ENCODE measurements at regions not wholly inside any gene's neighbourhood (a gene's known extent, or its start where the extent isn't known, plus 50 kb on each side); places are given as distances from the start of the nearest gene placed in this dataset.

GRCh38 chr21:38712071-38712470, 93.7 kb upstream of the ETS2 start:
- DNase-seq, result no peak

GRCh38 chr21:38712664-38713063, 93.1 kb upstream of the ETS2 start:
- no peak for DNase-seq

- DNase-seq, result no peak
Observed at GRCh38 chr21:38714039-38714817, 91.5 kb upstream of the ETS2 start.

- no peak for DNase-seq
Observed at GRCh38 chr21:38714999-38715398, 90.7 kb upstream of the ETS2 start.

GRCh38 chr21:38716088-38716487, 89.6 kb upstream of the ETS2 start:
- DNase-seq, result no peak

GRCh38 chr21:38716942-38717341, 88.8 kb upstream of the ETS2 start:
- DNase-seq, result no peak

- no peak for DNase-seq
Observed at GRCh38 chr21:38718481-38718880, 87.2 kb upstream of the ETS2 start.

GRCh38 chr21:38720074-38720473, 85.7 kb upstream of the ETS2 start:
- DNase-seq, result no peak

GRCh38 chr21:38721055-38721454, 84.7 kb upstream of the ETS2 start:
- no peak for DNase-seq

- no peak for DNase-seq
Observed at GRCh38 chr21:38721958-38722357, 83.8 kb upstream of the ETS2 start.

- DNase-seq, result no peak
Observed at GRCh38 chr21:38725196-38726157, 80.3 kb upstream of the ETS2 start.

GRCh38 chr21:38726482-38726881, 79.2 kb upstream of the ETS2 start:
- DNase-seq, result no peak

GRCh38 chr21:38729291-38729690, 76.4 kb upstream of the ETS2 start:
- no peak for DNase-seq

- DNase-seq, result no peak
Observed at GRCh38 chr21:38729754-38730379, 75.9 kb upstream of the ETS2 start.

- DNase-seq, result peak; percentile 62 to 69
Observed at GRCh38 chr21:38733972-38734546, 71.7 kb upstream of the ETS2 start.

GRCh38 chr21:38734646-38735365, 70.9 kb upstream of the ETS2 start:
- no peak for DNase-seq

GRCh38 chr21:38735626-38736206, 70.0 kb upstream of the ETS2 start:
- DNase-seq, result no peak

GRCh38 chr21:38740090-38740489, 65.6 kb upstream of the ETS2 start:
- no peak for DNase-seq

- DNase-seq, result no peak
Observed at GRCh38 chr21:38741092-38741949, 64.4 kb upstream of the ETS2 start.

GRCh38 chr21:38741950-38742256, 63.8 kb upstream of the ETS2 start:
- DNase-seq, result no peak

GRCh38 chr21:38742580-38743260, 63.0 kb upstream of the ETS2 start:
- no peak for DNase-seq
